K562 (cell line): ENCODE measurements at regions not wholly inside any gene's neighbourhood (a gene's known extent, or its start where the extent isn't known, plus 50 kb on each side); places are given as distances from the start of the nearest gene placed in this dataset.

Experiments used
- L3MBTL2 ChIP-seq: fragments of 450-650 bp; IDR thresholded peaks from 2 replicates; pipeline ENCODE4 v1.6.1; 2016; ENCODE audit warnings: mild to moderate bottlenecking, moderate library complexity
- MED1 ChIP-seq: sonication (generic); formaldehyde crosslinking; IDR thresholded peaks from 2 replicates; pipeline ENCODE4 v1.8.1; 2023; ENCODE audit warnings: missing genetic modification reagents, borderline replicate concordance
- NEUROD1 ChIP-seq: fragments of 150-350 bp; IDR thresholded peaks from 2 replicates; pipeline ENCODE4 v1.6.1; 2014; ENCODE audit warnings: borderline replicate concordance, low read length, low read depth; ENCODE audit not compliant: partially characterized antibody
- NFE2 ChIP-seq: IDR thresholded peaks from 2 replicates; pipeline ENCODE4 v1.6.1; 2014; ENCODE audit warnings: antibody characterized with exemption, low read depth
- NFYB ChIP-seq: IDR thresholded peaks from 2 replicates; pipeline ENCODE4 v1.6.1; 2011; ENCODE audit warnings: mild to moderate bottlenecking, moderate library complexity; ENCODE audit not compliant: insufficient read length; ENCODE audit errors: extremely low read depth
- PML ChIP-seq: IDR thresholded peaks from 2 replicates; pipeline ENCODE4 v1.6.1; 2012; ENCODE audit warnings: low read length, inconsistent platforms
- POLR2AphosphoS2 ChIP-seq: IDR thresholded peaks from 2 replicates; pipeline ENCODE4 v1.6.1; 2012; ENCODE audit warnings: low read length, improper control_type of control experiment
- SUPT5H ChIP-seq: fragments of 450-650 bp; IDR thresholded peaks from 2 replicates; pipeline ENCODE4 v1.6.1; 2016
- ZFP30 ChIP-seq: fragments of 250-450 bp; sonication (Bioruptor Pico); IDR thresholded peaks from 2 replicates; pipeline ENCODE4 v1.8.0; 2022; ENCODE audit warnings: moderate library complexity, mild to moderate bottlenecking, inconsistent platforms, borderline replicate concordance
- ZNF134 ChIP-seq: fragments of 250-450 bp; sonication (Bioruptor Pico); conservative IDR thresholded peaks from 2 replicates; pipeline ENCODE4 v1.4.0; 2020
- ZNF217 ChIP-seq: sonication (generic); formaldehyde crosslinking; IDR thresholded peaks from 2 replicates; pipeline ENCODE4 v1.8.0; 2022; ENCODE audit warnings: mild to moderate bottlenecking, missing genetic modification reagents
- ZNF239 ChIP-seq: fragments of 250-450 bp; sonication (Bioruptor Pico); IDR thresholded peaks from 2 replicates; pipeline ENCODE4 v1.4.0; 2020; ENCODE audit warnings: mild to moderate bottlenecking
- ZNF24 ChIP-seq: fragments of 450-650 bp; IDR thresholded peaks from 2 replicates; pipeline ENCODE4 v1.6.1; 2016
- ZNF253 ChIP-seq: fragments of 250-450 bp; sonication (Bioruptor Pico); conservative IDR thresholded peaks from 2 replicates; pipeline ENCODE4 v1.6.1; 2021; ENCODE audit warnings: mild to moderate bottlenecking
- ZNF316 ChIP-seq: fragments of 450-650 bp; IDR thresholded peaks from 2 replicates; pipeline ENCODE4 v1.6.1; 2016
- ZNF830 ChIP-seq: fragments of 250-450 bp; sonication (Bioruptor Pico); IDR thresholded peaks from 2 replicates; pipeline ENCODE4 v1.5.0; 2021; ENCODE audit warnings: mild to moderate bottlenecking
- TF ChIP-seq, protein P1 (sequence below): sonication (generic); formaldehyde crosslinking; IDR thresholded peaks from 2 replicates; pipeline ENCODE4 v1.8.1; 2023; ENCODE audit warnings: mild to moderate bottlenecking, missing genetic modification reagents
- TF ChIP-seq, protein P2 (sequence below): fragments of 250-450 bp; sonication (Bioruptor Pico); IDR thresholded peaks from 2 replicates; pipeline ENCODE4 v1.9.0; 2021; ENCODE audit warnings: mild to moderate bottlenecking, inconsistent platforms
- TF ChIP-seq, protein P3 (sequence below): IDR thresholded peaks from 2 replicates; pipeline ENCODE4 v1.6.1; 2014; ENCODE audit warnings: antibody characterized with exemption
- TF ChIP-seq, protein P4 (sequence below): sonication (generic); IDR thresholded peaks from 2 replicates; pipeline ENCODE4 v1.6.1; 2016
- TF ChIP-seq, protein P5 (sequence below): fragments of 450-650 bp; formaldehyde crosslinking; IDR thresholded peaks from 2 replicates; pipeline ENCODE4 v1.4.0; 2022; ENCODE audit warnings: mild to moderate bottlenecking, moderate library complexity
- TF ChIP-seq, protein P6 (sequence below): fragments of 250-450 bp; sonication (Bioruptor Pico); IDR thresholded peaks from 2 replicates; pipeline ENCODE4 v1.4.0; 2020

DNA sequence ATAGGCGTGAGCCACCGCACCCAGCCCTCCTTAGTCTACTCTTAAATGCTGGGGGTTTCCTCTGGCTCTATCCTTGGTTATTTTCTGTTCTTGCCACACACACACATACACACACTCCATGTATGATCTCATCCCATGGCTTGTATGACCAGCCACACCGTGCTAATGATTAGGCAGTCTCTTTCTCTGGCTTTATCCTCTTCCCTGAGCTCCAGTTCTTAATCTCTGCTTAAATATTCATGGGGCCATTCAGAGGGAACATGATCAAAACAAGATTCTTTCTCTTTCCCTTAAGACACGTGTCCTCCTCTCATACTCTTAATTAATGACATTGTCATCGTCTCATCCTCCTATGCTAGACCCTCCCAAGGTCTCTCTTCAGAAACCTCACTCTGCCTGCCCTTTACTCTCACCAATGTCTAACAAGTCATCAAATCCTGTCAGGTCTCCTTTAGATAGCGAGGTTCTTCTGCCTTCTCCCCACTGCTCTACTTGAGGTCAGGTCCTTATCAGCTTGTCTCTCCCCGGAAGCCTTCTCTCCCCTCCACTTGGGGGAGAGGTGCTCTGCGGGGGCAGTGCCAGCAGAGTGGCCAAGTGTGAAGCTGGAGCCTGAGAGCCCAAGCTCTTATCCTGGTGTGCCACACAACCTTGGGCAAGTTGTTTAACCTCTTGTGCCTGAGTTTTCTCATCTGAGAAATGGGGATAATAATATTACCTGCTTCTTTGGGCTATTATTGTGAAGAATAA lies 83.0 kb upstream of the GNG12 start (continued):
- TF ChIP-seq, protein P1, sequence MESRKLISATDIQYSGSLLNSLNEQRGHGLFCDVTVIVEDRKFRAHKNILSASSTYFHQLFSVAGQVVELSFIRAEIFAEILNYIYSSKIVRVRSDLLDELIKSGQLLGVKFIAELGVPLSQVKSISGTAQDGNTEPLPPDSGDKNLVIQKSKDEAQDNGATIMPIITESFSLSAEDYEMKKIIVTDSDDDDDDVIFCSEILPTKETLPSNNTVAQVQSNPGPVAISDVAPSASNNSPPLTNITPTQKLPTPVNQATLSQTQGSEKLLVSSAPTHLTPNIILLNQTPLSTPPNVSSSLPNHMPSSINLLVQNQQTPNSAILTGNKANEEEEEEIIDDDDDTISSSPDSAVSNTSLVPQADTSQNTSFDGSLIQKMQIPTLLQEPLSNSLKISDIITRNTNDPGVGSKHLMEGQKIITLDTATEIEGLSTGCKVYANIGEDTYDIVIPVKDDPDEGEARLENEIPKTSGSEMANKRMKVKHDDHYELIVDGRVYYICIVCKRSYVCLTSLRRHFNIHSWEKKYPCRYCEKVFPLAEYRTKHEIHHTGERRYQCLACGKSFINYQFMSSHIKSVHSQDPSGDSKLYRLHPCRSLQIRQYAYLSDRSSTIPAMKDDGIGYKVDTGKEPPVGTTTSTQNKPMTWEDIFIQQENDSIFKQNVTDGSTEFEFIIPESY (CRISPR knock-in tag) = no peak
- TF ChIP-seq PML (no peak), NFYB (no peak), ZNF253 (CRISPR knock-in tag) (no peak), ZNF239 (peak; percentile 66), L3MBTL2 (peak; percentile 77), ZNF24 (peak; percentile 73), ZFP30 (CRISPR knock-in tag) (no peak), ZNF316 (no peak), ZNF134 (CRISPR knock-in tag) (no peak), NFE2 (0 out of 2 replicates have a peak, but pooled peaks have one; percentile 12), POLR2AphosphoS2 (no peak), NEUROD1 (peak; percentile 56), ZNF830 (CRISPR knock-in tag) (no peak), MED1 (no peak), ZNF217 (no peak), SUPT5H (no peak)
- TF ChIP-seq, protein P2, sequence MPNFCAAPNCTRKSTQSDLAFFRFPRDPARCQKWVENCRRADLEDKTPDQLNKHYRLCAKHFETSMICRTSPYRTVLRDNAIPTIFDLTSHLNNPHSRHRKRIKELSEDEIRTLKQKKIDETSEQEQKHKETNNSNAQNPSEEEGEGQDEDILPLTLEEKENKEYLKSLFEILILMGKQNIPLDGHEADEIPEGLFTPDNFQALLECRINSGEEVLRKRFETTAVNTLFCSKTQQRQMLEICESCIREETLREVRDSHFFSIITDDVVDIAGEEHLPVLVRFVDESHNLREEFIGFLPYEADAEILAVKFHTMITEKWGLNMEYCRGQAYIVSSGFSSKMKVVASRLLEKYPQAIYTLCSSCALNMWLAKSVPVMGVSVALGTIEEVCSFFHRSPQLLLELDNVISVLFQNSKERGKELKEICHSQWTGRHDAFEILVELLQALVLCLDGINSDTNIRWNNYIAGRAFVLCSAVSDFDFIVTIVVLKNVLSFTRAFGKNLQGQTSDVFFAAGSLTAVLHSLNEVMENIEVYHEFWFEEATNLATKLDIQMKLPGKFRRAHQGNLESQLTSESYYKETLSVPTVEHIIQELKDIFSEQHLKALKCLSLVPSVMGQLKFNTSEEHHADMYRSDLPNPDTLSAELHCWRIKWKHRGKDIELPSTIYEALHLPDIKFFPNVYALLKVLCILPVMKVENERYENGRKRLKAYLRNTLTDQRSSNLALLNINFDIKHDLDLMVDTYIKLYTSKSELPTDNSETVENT = no peak
- TF ChIP-seq, protein P3, sequence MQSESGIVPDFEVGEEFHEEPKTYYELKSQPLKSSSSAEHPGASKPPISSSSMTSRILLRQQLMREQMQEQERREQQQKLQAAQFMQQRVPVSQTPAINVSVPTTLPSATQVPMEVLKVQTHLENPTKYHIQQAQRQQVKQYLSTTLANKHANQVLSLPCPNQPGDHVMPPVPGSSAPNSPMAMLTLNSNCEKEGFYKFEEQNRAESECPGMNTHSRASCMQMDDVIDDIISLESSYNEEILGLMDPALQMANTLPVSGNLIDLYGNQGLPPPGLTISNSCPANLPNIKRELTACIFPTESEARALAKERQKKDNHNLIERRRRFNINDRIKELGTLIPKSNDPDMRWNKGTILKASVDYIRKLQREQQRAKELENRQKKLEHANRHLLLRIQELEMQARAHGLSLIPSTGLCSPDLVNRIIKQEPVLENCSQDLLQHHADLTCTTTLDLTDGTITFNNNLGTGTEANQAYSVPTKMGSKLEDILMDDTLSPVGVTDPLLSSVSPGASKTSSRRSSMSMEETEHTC = no peak
- TF ChIP-seq, protein P4, sequence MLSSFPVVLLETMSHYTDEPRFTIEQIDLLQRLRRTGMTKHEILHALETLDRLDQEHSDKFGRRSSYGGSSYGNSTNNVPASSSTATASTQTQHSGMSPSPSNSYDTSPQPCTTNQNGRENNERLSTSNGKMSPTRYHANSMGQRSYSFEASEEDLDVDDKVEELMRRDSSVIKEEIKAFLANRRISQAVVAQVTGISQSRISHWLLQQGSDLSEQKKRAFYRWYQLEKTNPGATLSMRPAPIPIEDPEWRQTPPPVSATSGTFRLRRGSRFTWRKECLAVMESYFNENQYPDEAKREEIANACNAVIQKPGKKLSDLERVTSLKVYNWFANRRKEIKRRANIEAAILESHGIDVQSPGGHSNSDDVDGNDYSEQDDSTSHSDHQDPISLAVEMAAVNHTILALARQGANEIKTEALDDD = peak; percentile 57; the same call in 1 of the 2 replicates
- TF ChIP-seq, protein P5, sequence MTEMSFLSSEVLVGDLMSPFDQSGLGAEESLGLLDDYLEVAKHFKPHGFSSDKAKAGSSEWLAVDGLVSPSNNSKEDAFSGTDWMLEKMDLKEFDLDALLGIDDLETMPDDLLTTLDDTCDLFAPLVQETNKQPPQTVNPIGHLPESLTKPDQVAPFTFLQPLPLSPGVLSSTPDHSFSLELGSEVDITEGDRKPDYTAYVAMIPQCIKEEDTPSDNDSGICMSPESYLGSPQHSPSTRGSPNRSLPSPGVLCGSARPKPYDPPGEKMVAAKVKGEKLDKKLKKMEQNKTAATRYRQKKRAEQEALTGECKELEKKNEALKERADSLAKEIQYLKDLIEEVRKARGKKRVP (CRISPR knock-in tag) = no peak
- TF ChIP-seq, protein P6, sequence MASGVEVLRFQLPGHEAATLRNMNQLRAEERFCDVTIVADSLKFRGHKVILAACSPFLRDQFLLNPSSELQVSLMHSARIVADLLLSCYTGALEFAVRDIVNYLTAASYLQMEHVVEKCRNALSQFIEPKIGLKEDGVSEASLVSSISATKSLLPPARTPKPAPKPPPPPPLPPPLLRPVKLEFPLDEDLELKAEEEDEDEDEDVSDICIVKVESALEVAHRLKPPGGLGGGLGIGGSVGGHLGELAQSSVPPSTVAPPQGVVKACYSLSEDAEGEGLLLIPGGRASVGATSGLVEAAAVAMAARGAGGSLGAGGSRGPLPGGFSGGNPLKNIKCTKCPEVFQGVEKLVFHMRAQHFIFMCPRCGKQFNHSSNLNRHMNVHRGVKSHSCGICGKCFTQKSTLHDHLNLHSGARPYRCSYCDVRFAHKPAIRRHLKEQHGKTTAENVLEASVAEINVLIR (CRISPR knock-in tag) = no peak
